Prostate gland (tissue), 2 donors: ENCODE measurements at regions not wholly inside any gene's neighbourhood (a gene's known extent, or its start where the extent isn't known, plus 50 kb on each side); places are given as distances from the start of the nearest gene placed in this dataset.

Experiments
- DNase-seq: peaks from one replicate; pipeline ENCODE4 v3.0.0-alpha.2; 2019; ENCODE audit warnings: low spot score
- H3K27ac ChIP-seq, 2 donors: fragments of 200-600 bp; sonication (generic); 2 replicates each; pipeline ENCODE4 v1.5.1; 2017 to 2019
- H3K27me3 ChIP-seq: fragments of 200-600 bp; sonication (generic); replicated peaks from 2 replicates; pipeline ENCODE4 v1.5.1; 2019; ENCODE audit not compliant: insufficient read depth
- H3K36me3 ChIP-seq, 2 donors: fragments of 200-600 bp; sonication (generic); 1 replicate in 1 of 2; 2 replicates in 1 of 2; pipeline versions ENCODE4 v1.5.1 to v1.8.1; 2017 to 2019
- H3K4me1 ChIP-seq: fragments of 200-600 bp; sonication (generic); replicated peaks from 2 replicates; pipeline ENCODE4 v1.5.1; 2019
- H3K4me3 ChIP-seq, 2 donors: fragments of 200-600 bp; sonication (generic); 2 replicates each; pipeline ENCODE4 v1.5.1; 2017 to 2019
- H3K9me3 ChIP-seq: fragments of 200-600 bp; sonication (generic); 2 replicates; pipeline ENCODE4 v1.5.1; 2017
- POLR2A ChIP-seq: fragments of 450-650 bp; IDR thresholded peaks from one replicate; pipeline ENCODE4 v1.6.1; 2016; ENCODE audit warnings: antibody characterized with exemption, mild to moderate bottlenecking
- POLR2AphosphoS5 ChIP-seq: sonication (generic); formaldehyde crosslinking; IDR thresholded peaks from one replicate; pipeline ENCODE4 v1.6.1; 2017; ENCODE audit warnings: antibody characterized with exemption
- WGBS: methylation state at CpG from one replicate; pipeline ENCODE4 v1.1.5; 2018; 5-methylcytosine and 5-hydroxymethylcytosine counted together
- intact Hi-C: fragments of 100-400 bp; cut with DNase I; formaldehyde crosslinking; loops from one replicate; pipeline ENCODE4 v1.14.2; 2022
- TF ChIP-seq, protein P1 (sequence below), 4 experiments: fragments of 200-600 bp in 2 of 4; fragments of 450-650 bp in 2 of 4; sonication (generic) in 2 of 4; IDR thresholded peaks; 1 replicate in 3 of 4; 2 replicates in 1 of 4; pipeline ENCODE4 v1.5.1; 2016 to 2019; ENCODE audit warnings: antibody characterized with exemption in 4 of 4, mild to moderate bottlenecking in 2 of 4, moderate library complexity in 2 of 4

DNA sequence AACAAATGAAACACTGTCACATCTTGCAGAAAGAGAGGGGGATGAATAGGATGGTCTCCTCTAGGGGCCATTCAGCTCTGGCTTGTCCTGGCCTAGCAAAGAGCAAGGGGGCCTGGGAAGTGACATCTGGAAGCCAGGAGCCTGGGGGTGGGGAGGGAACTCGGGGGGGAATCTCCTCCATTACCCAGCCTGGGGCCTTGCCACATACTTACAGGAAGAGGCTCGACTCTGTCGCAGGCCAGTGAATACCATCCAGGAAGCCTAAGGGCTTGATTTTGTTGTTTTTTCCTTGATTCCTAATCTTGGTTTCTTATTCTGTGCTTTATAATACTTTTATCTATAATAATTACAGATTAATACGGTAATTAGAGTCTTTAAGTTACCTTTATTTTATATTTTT is 797.5 kb upstream of the ID2 start:
- no peaks in the 10 kb centered on the region for H3K4me1 ChIP-seq
- no peaks in the 10 kb centered on the region for H3K36me3 ChIP-seq
- H3K4me3 ChIP-seq, result no peak overlapping the region
- no peak for DNase-seq
- H3K27ac ChIP-seq, result no peak overlapping the region
- H3K27me3 ChIP-seq, result no peaks in the 10 kb centered on the region
- 86% methylated on average over 4 of the region's 4 CpGs for WGBS
- TF ChIP-seq POLR2A (no peak), POLR2AphosphoS5 (no peak)
- TF ChIP-seq, protein P1, sequence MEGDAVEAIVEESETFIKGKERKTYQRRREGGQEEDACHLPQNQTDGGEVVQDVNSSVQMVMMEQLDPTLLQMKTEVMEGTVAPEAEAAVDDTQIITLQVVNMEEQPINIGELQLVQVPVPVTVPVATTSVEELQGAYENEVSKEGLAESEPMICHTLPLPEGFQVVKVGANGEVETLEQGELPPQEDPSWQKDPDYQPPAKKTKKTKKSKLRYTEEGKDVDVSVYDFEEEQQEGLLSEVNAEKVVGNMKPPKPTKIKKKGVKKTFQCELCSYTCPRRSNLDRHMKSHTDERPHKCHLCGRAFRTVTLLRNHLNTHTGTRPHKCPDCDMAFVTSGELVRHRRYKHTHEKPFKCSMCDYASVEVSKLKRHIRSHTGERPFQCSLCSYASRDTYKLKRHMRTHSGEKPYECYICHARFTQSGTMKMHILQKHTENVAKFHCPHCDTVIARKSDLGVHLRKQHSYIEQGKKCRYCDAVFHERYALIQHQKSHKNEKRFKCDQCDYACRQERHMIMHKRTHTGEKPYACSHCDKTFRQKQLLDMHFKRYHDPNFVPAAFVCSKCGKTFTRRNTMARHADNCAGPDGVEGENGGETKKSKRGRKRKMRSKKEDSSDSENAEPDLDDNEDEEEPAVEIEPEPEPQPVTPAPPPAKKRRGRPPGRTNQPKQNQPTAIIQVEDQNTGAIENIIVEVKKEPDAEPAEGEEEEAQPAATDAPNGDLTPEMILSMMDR (IDR thresholded peaks at IDR 0.05), result no peak
- intact Hi-C loops, result no loop called here
- no peaks in the 10 kb centered on the region for H3K9me3 ChIP-seq

DNA sequence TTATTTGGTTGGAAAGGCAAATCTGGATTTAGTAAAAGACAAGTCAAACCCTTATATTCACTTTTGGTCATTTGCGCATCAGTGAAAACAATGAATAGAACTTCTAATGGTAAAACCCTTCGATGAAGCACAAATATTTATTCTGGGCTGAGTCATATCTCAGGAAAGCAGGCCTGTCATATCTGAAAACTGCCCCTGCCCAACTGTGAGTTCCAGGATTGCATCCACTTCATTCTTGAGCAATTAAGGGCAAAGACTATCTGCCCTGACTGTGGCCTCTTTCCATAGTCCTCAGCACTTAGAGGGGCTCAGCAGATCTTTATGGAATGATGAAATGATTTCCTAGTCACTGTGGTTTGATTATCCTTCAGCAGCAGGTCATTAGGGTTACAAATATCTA is 795.2 kb upstream of the ID2 start:
- no peak overlapping the region for H3K27ac ChIP-seq
- intact Hi-C loops, result no loop called here
- H3K4me1 ChIP-seq, result no peaks in the 10 kb centered on the region
- H3K4me3 ChIP-seq, result no peak overlapping the region
- no peaks in the 10 kb centered on the region for H3K27me3 ChIP-seq
- 73% methylated on average over 2 of the region's 2 CpGs for WGBS
- H3K9me3 ChIP-seq, result no peaks in the 10 kb centered on the region
- TF ChIP-seq POLR2A (no peak), POLR2AphosphoS5 (no peak)
- TF ChIP-seq, protein P1 (IDR thresholded peaks at IDR 0.05), result no peak
- no peaks in the 10 kb centered on the region for H3K36me3 ChIP-seq
- DNase-seq, result no peak

DNA sequence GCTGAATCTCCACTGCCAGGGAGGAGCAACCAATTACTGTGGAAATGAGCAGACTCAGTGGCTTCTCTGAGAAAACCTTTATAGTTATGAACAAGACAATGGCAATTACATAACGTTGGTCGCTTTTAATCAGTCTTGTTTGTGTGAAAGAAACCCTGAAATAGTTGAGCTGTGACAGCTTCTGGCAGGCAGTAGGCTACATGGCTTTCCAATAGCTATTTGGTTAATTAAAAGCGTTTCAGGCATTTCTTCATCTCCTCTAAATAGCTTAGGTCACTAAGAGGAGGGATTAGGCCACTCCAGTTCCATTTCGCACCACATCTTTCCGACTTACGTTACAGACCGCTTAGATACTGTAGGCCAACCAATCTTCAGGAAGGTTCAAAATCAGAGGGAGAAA is 794.4 kb upstream of the ID2 start:
- Histone ChIP-seq H3K4me3 (no peak overlapping the region), H3K27ac (no peak overlapping the region), H3K4me1 (no peaks in the 10 kb centered on the region), H3K27me3 (no peaks in the 10 kb centered on the region), H3K36me3 (no peaks in the 10 kb centered on the region), H3K9me3 (no peaks in the 10 kb centered on the region)
- intact Hi-C loops, result no loop called here
- 93% methylated on average over 7 of the region's 7 CpGs for WGBS
- TF ChIP-seq POLR2AphosphoS5 (no peak), POLR2A (no peak)
- TF ChIP-seq, protein P1 (IDR thresholded peaks at IDR 0.05), result no peak
- DNase-seq, result no peak

DNA sequence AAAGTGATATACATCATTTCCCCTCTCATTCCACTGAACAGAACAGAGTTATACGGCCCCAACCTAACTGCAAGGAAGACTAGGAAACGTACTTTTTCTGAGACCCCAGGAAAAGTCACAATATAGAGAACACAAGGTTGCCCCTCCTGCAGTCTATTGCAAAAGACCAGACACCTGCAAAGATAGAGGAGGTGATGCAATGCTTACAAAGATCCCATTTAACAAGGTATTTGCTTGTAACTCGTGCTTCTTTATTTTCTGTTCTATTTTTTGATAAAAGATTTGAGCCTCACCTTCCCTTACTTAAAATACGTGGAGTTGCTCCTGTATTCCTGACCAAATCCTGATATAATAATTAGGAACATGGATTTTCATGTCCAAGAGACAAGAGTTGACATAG is 793.0 kb upstream of the ID2 start:
- DNase-seq, result no peak
- H3K27me3 ChIP-seq, result no peaks in the 10 kb centered on the region
- 75% methylated on average over 4 of the region's 4 CpGs for WGBS
- no peak overlapping the region for H3K4me3 ChIP-seq
- no peaks in the 10 kb centered on the region for H3K36me3 ChIP-seq
- no peak for TF ChIP-seq POLR2AphosphoS5
- TF ChIP-seq, protein P1 (IDR thresholded peaks at IDR 0.05), result no peak
- no peak for TF ChIP-seq POLR2A
- no peaks in the 10 kb centered on the region for H3K4me1 ChIP-seq
- intact Hi-C loops, result no loop called here
- H3K9me3 ChIP-seq, result no peaks in the 10 kb centered on the region
- no peak overlapping the region for H3K27ac ChIP-seq

DNA sequence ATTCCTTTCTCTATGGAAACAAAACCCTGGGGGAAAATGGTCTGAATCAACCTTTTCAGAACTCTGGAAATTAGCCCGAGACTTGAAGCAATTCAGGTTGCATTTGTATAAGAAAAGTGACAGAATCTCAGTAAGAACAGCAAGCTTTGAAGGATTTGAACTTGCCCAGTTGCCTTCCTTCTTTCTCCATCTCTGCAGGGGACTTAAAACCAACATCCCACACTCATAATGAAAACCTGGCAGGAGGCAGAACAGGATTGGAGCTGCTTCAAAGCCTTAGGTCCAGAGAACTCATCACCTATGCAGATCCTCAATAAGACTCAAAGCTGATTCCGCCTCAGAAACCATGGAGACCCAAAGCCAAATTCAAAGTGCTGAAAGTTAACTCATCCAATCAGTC is 790.5 kb upstream of the ID2 start:
- H3K9me3 ChIP-seq, result no peaks in the 10 kb centered on the region
- intact Hi-C loops, result no loop called here
- no peaks in the 10 kb centered on the region for H3K4me1 ChIP-seq
- H3K36me3 ChIP-seq, result no peaks in the 10 kb centered on the region
- TF ChIP-seq POLR2AphosphoS5 (no peak), POLR2A (no peak)
- TF ChIP-seq, protein P1 (IDR thresholded peaks at IDR 0.05), result no peak
- H3K27me3 ChIP-seq, result no peaks in the 10 kb centered on the region
- WGBS, result 89% methylated on average over 2 of the region's 2 CpGs
- no peak overlapping the region for H3K4me3 ChIP-seq
- no peak for DNase-seq
- H3K27ac ChIP-seq, result no peak overlapping the region
